ENCODE measurements at regions not wholly inside any gene's neighbourhood (a gene's known extent, or its start where the extent isn't known, plus 50 kb on each side); places are given as distances from the start of the nearest gene placed in this dataset.

DNA sequence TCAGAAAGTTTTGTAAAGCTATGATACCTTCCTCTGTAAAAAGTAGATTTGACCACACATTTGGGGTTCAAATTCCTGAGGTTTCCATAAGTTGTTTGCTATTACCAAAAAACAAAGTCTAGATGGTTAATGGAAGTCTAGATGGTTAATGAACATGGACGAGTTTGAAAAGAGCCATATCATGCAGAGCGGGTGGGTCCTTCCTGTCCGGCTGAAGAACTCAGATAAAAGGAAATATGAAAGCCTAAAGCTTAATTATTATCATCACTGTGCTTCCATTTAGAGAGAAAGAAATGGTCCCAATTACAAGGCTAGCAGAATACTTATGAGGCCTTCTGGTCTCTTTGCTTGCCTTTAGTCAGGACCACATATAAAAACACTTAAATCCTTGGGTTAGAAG is 132.1 kb upstream of the SATB1 start:
- TF ChIP-seq, protein P1, sequence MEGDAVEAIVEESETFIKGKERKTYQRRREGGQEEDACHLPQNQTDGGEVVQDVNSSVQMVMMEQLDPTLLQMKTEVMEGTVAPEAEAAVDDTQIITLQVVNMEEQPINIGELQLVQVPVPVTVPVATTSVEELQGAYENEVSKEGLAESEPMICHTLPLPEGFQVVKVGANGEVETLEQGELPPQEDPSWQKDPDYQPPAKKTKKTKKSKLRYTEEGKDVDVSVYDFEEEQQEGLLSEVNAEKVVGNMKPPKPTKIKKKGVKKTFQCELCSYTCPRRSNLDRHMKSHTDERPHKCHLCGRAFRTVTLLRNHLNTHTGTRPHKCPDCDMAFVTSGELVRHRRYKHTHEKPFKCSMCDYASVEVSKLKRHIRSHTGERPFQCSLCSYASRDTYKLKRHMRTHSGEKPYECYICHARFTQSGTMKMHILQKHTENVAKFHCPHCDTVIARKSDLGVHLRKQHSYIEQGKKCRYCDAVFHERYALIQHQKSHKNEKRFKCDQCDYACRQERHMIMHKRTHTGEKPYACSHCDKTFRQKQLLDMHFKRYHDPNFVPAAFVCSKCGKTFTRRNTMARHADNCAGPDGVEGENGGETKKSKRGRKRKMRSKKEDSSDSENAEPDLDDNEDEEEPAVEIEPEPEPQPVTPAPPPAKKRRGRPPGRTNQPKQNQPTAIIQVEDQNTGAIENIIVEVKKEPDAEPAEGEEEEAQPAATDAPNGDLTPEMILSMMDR (conservative IDR thresholded peaks at IDR 0.05): no peak
- TF ChIP-seq EZH2 (IDR thresholded peaks at IDR 0.05; ENCODE audit: low read depth): no peak
